HG03342 (cell line): ENCODE measurements at regions not wholly inside any gene's neighbourhood (a gene's known extent, or its start where the extent isn't known, plus 50 kb on each side); places are given as distances from the start of the nearest gene placed in this dataset.
"Not testable (repeated sequence)": the region's sequence is repeated elsewhere in the genome, so short reads cannot be mapped to it uniquely, and the experiment has no call there.

ENCODE experiments used
- ATAC-seq: cut with Tn5 transposase; IDR thresholded peaks from one replicate; pipeline ENCODE4 v1.9.1; 2021; ENCODE audit warnings: mild to moderate bottlenecking, moderate library complexity; ENCODE audit not compliant: unreplicated experiment

DNA sequence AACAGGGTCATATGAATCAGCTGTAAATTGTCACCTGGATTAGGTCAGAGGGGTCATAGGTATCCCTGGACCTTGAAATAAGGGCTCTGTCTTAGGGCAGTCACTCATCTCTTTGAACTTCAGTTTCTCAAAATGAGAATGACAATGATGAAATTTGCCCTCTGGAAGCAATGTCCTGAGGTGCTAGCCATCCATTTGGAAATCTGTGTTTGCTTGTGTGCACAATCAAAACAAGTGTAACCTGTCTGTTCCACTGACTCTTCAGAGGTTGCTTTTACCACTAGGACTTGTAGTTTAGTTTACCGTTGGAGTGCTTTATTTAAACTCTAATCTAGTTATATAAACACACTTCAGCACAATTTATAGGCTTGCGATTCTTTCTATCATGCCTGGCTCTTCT is 297.3 kb downstream of the CCDC74A start:
- ATAC-seq: not testable (repeated sequence)

- ATAC-seq: no peak
Measured at GRCh38 chr2:131827481-131828163, 299.9 kb downstream of the CCDC74A start.

- no peak for ATAC-seq
Measured at GRCh38 chr2:131828164-131828561, 300.5 kb downstream of the CCDC74A start.

DNA sequence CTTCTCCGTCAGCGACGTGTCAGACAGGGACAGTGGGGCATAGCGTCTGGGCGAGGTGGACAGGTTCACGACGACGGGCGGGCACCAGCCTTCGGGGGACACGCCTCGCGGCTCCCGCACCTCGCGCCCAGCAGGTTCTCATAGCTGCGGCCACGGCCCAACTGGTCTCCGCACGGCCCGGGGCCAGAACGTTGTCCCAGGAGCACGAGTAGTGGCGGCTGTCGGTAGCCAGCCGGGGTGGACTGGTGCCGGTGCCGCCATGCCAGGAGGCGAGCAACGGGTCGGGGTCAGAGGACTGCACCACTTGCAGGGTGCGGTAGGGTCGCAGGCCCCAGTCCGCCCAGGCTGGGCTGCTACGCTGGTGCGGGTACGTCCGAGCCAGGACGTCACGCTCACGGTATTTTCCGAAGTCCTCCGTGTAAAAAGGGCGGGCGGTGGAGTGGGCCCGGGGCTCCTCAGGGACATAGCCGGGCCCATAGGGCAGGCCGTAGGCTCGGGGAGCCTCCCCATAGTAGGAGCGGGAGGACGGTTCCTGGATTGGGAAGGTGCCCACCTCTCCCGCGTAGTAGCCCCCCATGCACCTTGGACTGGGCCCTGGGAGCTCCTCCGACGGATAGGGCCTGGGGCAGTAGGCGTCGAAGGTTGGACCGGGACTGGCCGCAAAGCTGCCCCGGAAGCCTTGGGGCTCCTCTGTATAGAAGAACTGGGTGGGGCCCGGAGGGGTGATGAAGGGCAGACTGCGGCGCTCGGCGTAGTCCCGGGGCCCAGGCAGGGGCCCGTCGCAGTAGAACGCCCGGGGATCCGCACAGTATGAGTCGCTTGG is 301.2 kb downstream of the CCDC74A start:
- not testable (repeated sequence) for ATAC-seq

DNA sequence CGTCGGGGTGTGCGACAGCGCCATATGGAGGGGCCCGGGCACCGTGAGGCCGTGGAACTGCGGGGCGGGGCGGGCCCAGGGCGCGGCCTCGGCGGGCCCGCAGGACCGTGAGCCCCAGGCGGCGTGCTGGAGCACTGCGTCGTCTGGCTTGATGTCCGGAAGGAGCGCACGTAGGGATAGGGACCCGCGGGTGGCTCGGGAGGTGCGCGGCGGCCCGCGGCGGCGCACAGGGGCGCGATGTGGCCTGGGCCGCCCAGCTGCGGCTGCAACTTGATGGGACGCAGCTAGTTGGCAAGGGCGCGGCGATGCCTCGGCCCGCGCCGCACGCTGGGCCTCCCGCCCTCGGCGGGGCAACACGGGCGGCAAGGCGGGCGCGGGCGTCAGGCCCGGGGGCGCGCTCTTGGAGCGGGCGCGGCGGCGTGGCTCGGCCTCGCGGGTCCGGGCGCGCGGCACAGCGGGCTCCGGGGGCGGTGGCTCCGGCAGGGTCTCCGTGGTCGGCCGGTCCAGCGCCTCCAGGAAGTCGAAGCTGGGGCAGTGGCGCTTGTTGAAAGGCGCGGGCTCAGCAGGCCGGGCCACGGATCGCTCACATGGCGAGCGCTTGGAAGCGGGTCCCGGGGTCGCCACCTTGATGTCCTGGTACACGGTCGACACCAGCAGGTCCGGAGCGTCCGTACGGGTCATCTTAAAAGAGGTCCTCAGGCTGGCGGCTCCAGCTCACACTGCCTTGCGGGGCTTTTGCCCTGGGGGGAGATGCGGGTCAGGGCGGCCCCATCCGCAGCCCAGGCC is 302.0 kb downstream of the CCDC74A start:
- not testable (repeated sequence) for ATAC-seq

DNA sequence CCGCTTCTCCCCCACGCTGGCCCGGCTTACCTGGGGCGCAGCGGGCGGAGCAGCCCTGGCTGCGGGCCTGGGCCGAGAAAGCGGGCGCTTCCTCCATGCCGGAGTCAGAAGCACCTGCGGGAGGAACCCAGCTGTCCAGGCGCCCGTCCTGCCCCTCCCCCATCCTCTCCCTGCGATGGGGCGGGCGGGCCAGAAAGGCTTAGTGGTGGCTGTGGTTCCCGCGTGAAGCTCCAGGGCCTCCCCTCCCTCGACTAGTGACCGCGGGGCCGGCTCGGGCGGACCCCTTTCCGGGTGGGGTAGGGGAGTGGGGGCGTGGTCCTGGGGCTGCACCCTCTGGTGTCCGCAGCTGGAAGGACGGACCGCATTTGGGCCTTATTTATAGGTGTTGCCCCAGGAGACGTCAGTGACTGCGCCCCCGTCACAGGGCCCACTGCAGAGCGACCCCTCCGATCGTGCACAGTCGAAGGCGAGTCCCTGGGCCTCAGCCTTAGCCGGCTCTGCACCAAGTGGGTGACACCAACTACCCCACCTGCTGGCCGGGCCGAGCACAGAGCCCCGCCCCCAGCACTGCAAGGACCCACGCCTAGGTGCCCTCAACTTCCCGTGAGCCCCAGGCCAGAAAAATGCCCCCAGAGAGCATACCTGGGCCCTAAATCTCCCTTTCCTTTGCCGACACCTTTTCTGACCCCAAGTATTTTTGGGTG is 302.7 kb downstream of the CCDC74A start:
- ATAC-seq: not testable (repeated sequence)

DNA sequence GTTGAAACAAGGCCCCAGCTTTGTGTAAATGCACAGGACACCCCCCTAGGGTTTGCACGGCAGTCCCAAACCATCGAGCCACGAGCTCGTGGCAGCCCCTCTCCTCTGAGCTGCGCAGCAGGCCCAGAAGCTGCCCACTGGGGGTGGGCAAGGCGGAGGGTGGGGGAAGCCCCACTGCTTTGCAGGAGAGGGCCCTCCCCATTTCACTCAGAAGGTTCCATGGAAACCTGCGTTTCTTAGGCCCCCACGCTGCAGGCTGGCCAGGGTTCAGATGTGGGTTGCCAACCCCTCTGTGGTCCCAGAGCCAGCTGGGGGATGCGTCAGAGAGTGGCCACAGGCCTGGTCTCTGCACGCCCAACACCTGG is 303.2 kb downstream of the CCDC74A start:
- not testable (repeated sequence) for ATAC-seq

DNA sequence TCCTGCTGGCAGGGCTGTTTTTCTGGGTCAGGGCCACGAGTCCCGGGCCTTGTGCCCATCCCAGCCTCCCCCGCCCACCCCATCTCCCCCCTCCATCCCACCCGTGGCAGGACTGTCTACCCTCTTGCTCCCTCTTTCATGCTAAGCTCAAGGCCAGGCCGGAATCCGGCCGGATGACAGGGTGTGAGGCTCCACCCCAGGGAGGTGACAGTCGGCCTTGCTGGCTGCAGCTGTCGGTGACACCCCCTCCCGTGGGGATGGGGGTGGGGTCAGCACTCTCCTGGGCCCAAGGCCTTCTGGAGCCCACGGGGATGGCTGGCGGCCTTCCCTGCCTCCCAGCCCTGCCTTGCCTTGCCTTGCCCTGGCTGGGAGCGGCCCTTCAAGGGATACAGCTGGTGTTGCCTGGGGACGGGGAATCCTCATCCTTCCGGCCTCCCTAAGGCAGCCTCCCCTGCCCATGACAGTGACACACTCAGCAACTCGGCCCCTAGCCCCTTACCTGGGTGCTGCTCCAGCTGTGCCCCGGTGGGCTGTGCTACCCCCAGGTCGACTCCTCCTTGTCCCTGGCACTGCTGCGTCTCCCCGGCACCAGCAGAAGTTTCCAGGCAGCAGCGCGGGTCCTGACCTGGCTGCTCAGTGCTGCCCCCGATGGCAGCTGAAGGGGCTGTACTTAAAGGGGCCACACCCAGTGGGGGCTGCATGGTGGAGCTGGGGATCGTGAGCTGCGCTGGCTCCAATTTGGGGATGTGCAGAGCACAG is 303.9 kb downstream of the CCDC74A start:
- not testable (repeated sequence) for ATAC-seq

GRCh38 chr2:131832209-131832780 is 304.6 kb downstream of the CCDC74A start:
- not testable (repeated sequence) for ATAC-seq

GRCh38 chr2:131832917-131833316 is 305.2 kb downstream of the CCDC74A start:
- not testable (repeated sequence) for ATAC-seq

- ATAC-seq: not testable (repeated sequence)
Measured at GRCh38 chr2:131833367-131834202, 305.9 kb downstream of the CCDC74A start.

DNA sequence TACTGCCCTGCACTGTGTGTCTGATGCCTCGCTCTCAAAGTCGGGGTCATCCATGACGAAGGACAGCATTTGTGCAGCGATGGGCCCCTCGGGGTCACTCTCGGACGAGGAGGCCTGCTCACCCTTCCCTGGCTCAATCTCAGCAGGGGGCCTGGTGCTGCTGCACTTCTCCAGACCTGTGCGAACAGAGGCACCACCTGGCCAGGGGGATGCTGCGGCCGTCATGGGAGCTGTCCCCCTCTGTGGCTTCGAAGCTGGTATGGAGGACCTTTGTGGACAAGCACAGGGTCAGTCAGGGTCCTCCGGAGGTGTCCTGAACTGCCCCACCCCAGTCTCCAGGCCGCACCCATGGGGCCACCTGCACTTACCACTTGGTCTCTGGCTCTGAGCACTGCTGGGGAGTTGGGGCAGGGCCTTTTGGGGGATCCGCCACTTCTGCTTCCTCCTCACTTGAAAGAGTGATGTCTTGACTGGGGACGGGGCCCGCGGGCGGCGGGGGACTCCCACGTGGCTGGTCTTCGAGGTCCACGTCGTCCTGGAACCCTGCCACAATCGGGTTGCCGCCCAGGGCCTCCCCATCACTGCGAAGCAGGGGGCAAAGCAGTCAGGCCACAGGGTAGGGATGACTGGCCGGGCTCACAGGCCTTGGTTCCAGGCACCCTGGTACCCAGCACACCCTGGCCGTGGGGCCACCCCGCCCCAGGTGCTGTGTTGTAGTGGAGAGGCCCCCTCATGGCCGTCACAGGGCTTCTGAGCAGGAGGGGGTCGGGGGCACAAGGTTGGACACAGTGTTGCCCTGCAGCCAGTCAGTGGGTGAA is 306.7 kb downstream of the CCDC74A start:
- not testable (repeated sequence) for ATAC-seq

GRCh38 chr2:131835022-131835421 is 307.3 kb downstream of the CCDC74A start:
- not testable (repeated sequence) for ATAC-seq

DNA sequence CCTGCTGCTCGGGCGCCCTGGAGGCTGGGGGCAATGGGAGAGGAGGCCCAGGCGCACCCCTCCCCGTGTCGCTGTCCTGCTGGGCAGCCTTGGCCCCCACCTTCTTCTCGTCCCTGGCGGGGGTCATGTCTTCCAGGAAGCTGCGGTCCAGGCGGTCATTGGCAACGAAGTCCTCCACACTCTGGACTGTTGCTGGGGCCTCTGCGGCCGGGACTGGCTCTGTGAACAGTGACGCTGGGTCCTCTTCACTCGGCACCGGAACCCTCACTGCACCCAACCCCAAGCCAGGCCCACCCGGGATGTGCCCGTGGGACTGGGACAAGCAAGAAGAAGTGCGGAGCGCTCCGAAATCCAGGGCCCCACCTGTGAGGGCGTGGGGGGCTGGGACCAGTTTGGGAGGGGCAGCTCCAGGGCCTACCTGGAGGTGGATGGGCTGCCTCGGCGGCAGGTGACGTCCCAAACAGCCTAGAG is 308.0 kb downstream of the CCDC74A start:
- ATAC-seq: no peak

GRCh38 chr2:131836116-131836515 is 308.4 kb downstream of the CCDC74A start:
- ATAC-seq: not testable (repeated sequence)

DNA sequence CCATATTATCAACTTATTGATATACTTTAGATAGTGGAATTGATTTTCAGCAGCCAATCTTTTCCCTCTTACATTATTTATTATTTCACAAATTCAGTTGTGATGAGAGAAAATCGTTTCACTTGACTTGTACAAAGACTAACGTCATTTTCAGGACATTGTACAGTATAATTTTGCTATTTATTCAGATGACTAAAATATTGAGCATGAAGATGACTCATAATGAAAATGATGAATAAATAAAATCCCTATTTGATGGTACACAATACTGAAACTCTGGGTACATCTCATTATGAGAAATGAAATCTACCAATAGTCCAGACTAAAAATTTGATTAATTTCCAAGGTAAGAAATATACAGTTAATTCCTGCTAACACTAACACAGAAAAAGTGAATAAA is 316.4 kb downstream of the CCDC74A start:
- not testable (repeated sequence) for ATAC-seq

- ATAC-seq: not testable (repeated sequence)
Measured at GRCh38 chr2:131856202-131856601, 305.6 kb downstream of the ANKRD30BL start.

- not testable (repeated sequence) for ATAC-seq
Measured at GRCh38 chr2:131858197-131858596, 303.6 kb downstream of the ANKRD30BL start.
